Endothelial cell (in vitro differentiated cells): ENCODE measurements at regions not wholly inside any gene's neighbourhood (a gene's known extent, or its start where the extent isn't known, plus 50 kb on each side); places are given as distances from the start of the nearest gene placed in this dataset.

Source experiments
- DNase-seq: peaks from one replicate; pipeline ENCODE4 v3.0.0; 2021; ENCODE audit warnings: low spot score
- H3K27ac Mint-ChIP-seq: one replicate; pipeline ENCODE4 v1.8.0; 2021; ENCODE audit warnings: mixed read lengths, inconsistent platforms; ENCODE audit not compliant: unreplicated experiment
- H3K27me3 Mint-ChIP-seq: one replicate; pipeline ENCODE4 v1.8.0; 2021; ENCODE audit warnings: mild to moderate bottlenecking, moderate library complexity, mixed read lengths, inconsistent platforms; ENCODE audit not compliant: unreplicated experiment
- H3K36me3 Mint-ChIP-seq: one replicate; pipeline ENCODE4 v1.8.0; 2021; ENCODE audit warnings: mild to moderate bottlenecking, low read depth, mixed read lengths, inconsistent platforms; ENCODE audit not compliant: unreplicated experiment
- H3K4me1 Mint-ChIP-seq: one replicate; pipeline ENCODE4 v1.8.0; 2021; ENCODE audit warnings: mild to moderate bottlenecking, mixed read lengths, inconsistent platforms; ENCODE audit not compliant: unreplicated experiment
- H3K4me3 Mint-ChIP-seq: one replicate; pipeline ENCODE4 v1.8.0; 2021; ENCODE audit warnings: mild to moderate bottlenecking, mixed read lengths, inconsistent platforms; ENCODE audit not compliant: unreplicated experiment
- H3K9me3 Mint-ChIP-seq: one replicate; pipeline ENCODE4 v1.8.0; 2021; ENCODE audit warnings: mixed read lengths, inconsistent platforms; ENCODE audit not compliant: unreplicated experiment
- TF ChIP-seq, protein P1 (sequence below): fragments of 200-600 bp; sonication (generic); IDR thresholded peaks from one replicate; pipeline ENCODE4 v1.5.0; 2021; ENCODE audit warnings: antibody characterized with exemption; ENCODE audit not compliant: unreplicated experiment

GRCh38 chr3:159232966-159233365 is 431.1 kb downstream of the MFSD1 start:
- DNase-seq: no peak
- Mint-ChIP-seq H3K4me1 (peaks cover 3% of the 10 kb centered on the region), H3K4me3 (no peak overlapping the region), H3K9me3 (no peaks in the 10 kb centered on the region), H3K36me3 (no peaks in the 10 kb centered on the region), H3K27me3 (no peaks in the 10 kb centered on the region), H3K27ac (no peak overlapping the region)
- TF ChIP-seq, protein P1, sequence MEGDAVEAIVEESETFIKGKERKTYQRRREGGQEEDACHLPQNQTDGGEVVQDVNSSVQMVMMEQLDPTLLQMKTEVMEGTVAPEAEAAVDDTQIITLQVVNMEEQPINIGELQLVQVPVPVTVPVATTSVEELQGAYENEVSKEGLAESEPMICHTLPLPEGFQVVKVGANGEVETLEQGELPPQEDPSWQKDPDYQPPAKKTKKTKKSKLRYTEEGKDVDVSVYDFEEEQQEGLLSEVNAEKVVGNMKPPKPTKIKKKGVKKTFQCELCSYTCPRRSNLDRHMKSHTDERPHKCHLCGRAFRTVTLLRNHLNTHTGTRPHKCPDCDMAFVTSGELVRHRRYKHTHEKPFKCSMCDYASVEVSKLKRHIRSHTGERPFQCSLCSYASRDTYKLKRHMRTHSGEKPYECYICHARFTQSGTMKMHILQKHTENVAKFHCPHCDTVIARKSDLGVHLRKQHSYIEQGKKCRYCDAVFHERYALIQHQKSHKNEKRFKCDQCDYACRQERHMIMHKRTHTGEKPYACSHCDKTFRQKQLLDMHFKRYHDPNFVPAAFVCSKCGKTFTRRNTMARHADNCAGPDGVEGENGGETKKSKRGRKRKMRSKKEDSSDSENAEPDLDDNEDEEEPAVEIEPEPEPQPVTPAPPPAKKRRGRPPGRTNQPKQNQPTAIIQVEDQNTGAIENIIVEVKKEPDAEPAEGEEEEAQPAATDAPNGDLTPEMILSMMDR: no peak

DNA sequence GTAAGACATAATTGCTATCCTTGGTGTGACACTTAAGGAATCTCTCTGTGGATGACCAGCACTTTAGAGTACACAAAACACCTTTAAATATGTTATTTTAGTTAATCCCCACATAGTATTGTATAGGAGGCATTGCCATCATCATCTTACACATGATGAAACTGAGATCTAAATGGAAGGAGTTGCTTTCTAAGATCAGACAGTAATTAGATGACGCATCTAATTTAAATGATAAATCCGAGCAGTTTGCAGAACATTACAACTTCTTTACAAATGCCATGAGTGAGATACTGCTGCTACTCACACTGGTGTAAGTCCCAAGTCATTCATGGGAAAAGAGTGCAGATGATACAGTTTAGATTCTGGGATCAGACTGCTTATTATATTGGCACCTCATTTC is 431.9 kb downstream of the MFSD1 start:
- TF ChIP-seq, protein P1: no peak
- Mint-ChIP-seq H3K9me3 (no peaks in the 10 kb centered on the region), H3K4me3 (no peak overlapping the region), H3K4me1 (peaks cover 4% of the 10 kb centered on the region), H3K27ac (no peak overlapping the region), H3K27me3 (no peaks in the 10 kb centered on the region), H3K36me3 (no peaks in the 10 kb centered on the region)
- DNase-seq: no peak

DNA sequence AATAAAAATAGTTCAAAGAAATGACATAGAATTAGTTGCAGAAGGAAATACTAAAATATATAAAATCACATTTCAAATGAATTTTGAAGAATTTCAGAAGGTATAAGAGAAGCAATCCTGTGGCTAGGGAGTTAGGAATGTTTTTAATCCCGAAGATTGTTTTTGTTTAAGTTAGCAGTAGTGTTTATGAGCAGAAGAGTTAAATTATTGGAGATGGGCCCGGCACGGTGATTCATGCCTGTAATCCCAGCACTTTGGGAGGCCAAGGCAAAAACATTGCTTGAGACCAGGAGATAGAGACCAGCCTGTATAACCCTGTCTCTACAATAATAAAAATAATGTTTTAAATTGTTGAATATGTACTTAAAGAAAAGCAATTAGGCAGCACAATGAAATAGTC is 432.5 kb downstream of the MFSD1 start:
- Mint-ChIP-seq H3K27me3 (no peaks in the 10 kb centered on the region), H3K9me3 (no peaks in the 10 kb centered on the region), H3K4me3 (no peak overlapping the region), H3K36me3 (no peaks in the 10 kb centered on the region), H3K4me1 (peaks cover 4% of the 10 kb centered on the region), H3K27ac (no peak overlapping the region)
- TF ChIP-seq, protein P1: no peak
- no peak for DNase-seq

- H3K27ac Mint-ChIP-seq: no peak overlapping the region
- no peak for DNase-seq
Observed at GRCh38 chr3:159236321-159236720, 434.5 kb downstream of the MFSD1 start.

GRCh38 chr3:159237226-159237625 is 435.4 kb downstream of the MFSD1 start:
- Mint-ChIP-seq H3K4me1 (peaks cover 4% of the 10 kb centered on the region), H3K36me3 (no peaks in the 10 kb centered on the region), H3K27me3 (no peaks in the 10 kb centered on the region), H3K4me3 (no peak overlapping the region), H3K9me3 (no peaks in the 10 kb centered on the region), H3K27ac (no peak overlapping the region)
- DNase-seq: no peak
- TF ChIP-seq, protein P1: no peak

More at GRCh38 chr3:159236321-159236720, 434.5 kb downstream of the MFSD1 start:
- Mint-ChIP-seq H3K9me3 (no peaks in the 10 kb centered on the region), H3K36me3 (no peaks in the 10 kb centered on the region), H3K4me1 (peaks cover 4% of the 10 kb centered on the region), H3K4me3 (no peak overlapping the region), H3K27me3 (no peaks in the 10 kb centered on the region)
- TF ChIP-seq, protein P1: no peak
